22Rv1 (cell line): ENCODE measurements at regions not wholly inside any gene's neighbourhood (a gene's known extent, or its start where the extent isn't known, plus 50 kb on each side); places are given as distances from the start of the nearest gene placed in this dataset.

Source experiments
- ZFX ChIP-seq: fragments of 450-650 bp; IDR thresholded peaks from 2 replicates; pipeline ENCODE4 v1.6.1; 2017; ENCODE audit warnings: antibody characterized with exemption, borderline replicate concordance
- TF ChIP-seq, protein P1 (sequence below): fragments of 450-650 bp; IDR thresholded peaks from 2 replicates; pipeline ENCODE4 v1.5.1; 2017; ENCODE audit warnings: mild to moderate bottlenecking

GRCh38 chr1:99464738-99465137 lies 181.2 kb upstream of the PALMD start:
- TF ChIP-seq, protein P1, sequence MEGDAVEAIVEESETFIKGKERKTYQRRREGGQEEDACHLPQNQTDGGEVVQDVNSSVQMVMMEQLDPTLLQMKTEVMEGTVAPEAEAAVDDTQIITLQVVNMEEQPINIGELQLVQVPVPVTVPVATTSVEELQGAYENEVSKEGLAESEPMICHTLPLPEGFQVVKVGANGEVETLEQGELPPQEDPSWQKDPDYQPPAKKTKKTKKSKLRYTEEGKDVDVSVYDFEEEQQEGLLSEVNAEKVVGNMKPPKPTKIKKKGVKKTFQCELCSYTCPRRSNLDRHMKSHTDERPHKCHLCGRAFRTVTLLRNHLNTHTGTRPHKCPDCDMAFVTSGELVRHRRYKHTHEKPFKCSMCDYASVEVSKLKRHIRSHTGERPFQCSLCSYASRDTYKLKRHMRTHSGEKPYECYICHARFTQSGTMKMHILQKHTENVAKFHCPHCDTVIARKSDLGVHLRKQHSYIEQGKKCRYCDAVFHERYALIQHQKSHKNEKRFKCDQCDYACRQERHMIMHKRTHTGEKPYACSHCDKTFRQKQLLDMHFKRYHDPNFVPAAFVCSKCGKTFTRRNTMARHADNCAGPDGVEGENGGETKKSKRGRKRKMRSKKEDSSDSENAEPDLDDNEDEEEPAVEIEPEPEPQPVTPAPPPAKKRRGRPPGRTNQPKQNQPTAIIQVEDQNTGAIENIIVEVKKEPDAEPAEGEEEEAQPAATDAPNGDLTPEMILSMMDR, result no peak
- no peak for TF ChIP-seq ZFX
